HG03378 (cell line): ENCODE measurements at regions not wholly inside any gene's neighbourhood (a gene's known extent, or its start where the extent isn't known, plus 50 kb on each side); places are given as distances from the start of the nearest gene placed in this dataset.
"Not testable (repeated sequence)": the region's sequence is repeated elsewhere in the genome, so short reads cannot be mapped to it uniquely, and the experiment has no call there.

Source experiments
- ATAC-seq: cut with Tn5 transposase; IDR thresholded peaks from one replicate; pipeline ENCODE4 v1.9.1; 2021; ENCODE audit warnings: mild to moderate bottlenecking, moderate library complexity; ENCODE audit not compliant: unreplicated experiment

GRCh38 chr15:84151205-84151931, 84.2 kb upstream of the GOLGA6L4 start:
- no peak for ATAC-seq

DNA sequence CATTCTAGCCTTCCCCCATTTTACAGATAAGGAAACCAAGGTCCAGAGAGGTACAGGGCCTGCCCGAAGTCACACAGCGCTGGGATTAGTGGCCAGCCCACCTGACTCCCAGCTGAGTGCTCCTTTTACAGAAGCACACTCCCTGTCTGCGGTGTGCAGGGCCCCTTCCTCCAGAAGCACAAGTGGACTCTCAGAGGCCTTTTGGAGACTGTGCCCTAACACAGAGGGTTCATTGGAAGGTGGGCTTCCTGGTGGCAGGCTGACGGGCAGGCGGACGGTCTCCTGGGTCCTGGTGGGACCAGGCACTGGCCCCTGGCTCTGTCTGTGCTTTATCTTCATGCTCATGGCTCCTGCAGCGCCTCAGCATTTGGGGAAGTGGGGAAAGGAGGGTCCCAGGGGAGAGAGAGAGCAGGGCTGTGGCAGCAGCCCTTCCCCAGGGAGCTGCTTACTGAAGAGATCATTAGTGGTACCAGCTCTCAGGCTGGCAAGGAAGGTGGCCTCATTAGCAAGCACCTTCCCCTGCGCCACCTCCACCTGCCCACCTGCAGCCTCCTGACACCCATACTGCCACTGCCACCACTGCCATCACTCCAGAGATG, 83.1 kb upstream of the GOLGA6L4 start:
- not testable (repeated sequence) for ATAC-seq

GRCh38 chr15:84153655-84154140, 81.9 kb upstream of the GOLGA6L4 start:
- not testable (repeated sequence) for ATAC-seq

- not testable (repeated sequence) for ATAC-seq
Observed at GRCh38 chr15:84154314-84154713, 81.3 kb upstream of the GOLGA6L4 start.

GRCh38 chr15:84154787-84155186, 80.8 kb upstream of the GOLGA6L4 start:
- not testable (repeated sequence) for ATAC-seq

DNA sequence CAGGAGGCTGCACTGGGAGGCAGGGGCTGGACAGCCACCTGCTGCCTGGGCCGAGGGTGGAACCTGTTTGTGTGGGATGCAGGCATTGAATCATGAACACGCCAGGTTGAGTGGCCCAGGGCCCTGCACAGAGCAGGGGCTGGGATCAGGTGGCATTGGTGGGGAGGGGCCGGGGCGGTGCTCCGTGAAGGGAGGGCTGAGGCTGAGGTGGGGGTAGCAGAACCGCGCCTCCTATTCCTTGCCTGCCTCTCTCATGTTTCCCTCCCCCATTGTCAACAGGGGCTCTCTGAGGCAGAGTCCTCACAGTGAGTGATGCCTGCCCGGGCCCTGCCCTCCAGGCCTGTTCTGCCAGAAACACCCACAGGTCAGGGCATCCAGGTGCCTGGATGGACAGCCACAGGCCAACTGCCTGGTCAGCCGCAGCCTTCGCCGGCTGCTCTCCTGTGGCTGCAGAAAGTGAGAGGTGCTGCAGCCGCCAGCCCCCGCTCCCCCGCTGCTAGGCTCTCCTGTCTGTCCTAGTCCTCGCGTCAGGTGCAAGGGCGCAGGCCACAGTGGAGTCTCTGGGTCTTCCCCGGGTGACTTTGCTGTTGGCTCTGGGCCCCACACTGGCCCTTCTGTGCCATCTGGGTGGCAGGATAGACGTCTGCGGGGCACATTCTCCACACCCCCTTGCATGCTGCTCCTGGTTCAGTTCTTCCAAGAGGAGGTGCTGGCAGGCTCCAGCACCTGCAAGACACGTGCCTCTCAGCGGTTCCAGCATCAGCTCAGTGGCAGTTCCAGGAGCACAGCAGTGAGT, 79.6 kb upstream of the GOLGA6L4 start:
- not testable (repeated sequence) for ATAC-seq

DNA sequence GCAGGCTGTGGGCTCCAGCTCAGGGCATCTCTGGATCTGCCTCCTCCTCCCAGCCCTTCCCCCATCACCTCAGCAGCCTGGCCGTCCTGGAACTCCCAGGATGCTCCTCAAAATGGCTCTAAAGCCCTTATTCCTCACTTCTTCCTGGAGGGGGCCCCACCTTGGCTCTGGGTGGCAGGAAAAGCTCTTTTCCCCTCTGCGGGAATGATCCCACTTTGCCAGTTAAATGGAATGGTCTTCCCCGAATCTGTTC, 79.1 kb upstream of the GOLGA6L4 start:
- not testable (repeated sequence) for ATAC-seq

- ATAC-seq, result not testable (repeated sequence)
Observed at GRCh38 chr15:84157056-84157632, 78.4 kb upstream of the GOLGA6L4 start.

DNA sequence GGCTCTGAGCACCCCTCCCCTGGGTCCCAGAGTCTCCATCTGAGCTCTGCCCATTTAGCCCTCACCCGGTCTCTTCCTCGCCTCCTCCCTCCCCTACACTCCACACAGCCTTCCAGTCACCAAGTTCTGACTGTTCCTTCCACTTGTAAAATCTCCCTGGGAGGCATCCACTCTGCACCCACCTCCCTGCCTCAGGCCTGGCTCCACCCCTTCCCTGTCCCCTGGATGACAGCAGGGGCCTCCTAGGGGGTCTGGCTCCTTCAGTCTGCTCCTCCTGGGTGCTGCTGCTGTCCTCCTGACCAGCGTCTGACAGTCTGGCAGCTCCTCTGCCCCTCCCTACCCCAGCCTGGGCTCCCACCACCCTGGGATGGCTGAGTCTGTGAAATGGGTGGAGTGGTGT, 77.7 kb upstream of the GOLGA6L4 start:
- not testable (repeated sequence) for ATAC-seq

DNA sequence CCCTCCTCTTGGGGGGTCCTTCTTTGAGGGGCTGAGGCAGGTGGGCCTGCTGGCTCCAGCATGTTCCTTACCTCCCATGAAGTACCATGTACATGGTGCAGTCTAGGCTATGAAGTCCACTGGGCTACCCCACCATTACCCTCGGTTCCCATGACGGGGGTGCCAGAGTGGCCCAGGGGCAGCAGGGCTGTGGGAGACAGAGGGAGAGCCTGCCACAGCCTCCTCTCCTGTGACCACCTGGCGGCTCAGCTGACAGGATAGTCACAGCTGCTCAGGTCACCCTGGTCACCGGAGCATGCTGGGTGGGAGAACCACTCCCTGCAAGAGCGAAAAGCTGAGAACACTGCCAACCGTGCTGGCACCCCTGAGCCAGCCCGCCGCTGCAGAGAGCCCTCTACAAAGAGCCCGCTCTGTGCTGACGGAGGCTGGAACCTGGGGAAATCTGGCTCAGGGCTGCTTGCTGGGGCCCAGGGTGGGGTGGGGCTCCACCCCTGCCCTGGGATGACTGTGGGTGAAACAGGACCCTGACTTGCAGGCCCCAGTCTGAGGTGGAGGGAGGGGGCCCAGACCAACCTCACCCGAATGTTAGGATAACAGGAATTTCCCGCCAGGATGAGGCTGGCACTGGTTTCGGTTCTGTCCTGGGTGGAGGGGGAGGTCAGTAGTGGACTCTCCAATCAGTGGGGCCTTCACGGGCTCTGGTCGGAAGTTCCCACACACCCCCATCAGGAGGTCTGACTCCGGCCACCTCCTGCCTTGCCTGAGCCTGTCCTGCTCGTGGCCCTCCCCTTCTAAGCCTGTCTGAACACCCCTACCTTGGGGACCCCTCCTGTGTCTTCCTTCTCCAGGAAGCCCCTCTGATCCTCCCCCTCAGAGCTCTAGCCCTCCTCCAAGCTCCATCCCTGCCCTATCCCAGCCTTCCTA, 76.0 kb upstream of the GOLGA6L4 start:
- ATAC-seq, result not testable (repeated sequence)

DNA sequence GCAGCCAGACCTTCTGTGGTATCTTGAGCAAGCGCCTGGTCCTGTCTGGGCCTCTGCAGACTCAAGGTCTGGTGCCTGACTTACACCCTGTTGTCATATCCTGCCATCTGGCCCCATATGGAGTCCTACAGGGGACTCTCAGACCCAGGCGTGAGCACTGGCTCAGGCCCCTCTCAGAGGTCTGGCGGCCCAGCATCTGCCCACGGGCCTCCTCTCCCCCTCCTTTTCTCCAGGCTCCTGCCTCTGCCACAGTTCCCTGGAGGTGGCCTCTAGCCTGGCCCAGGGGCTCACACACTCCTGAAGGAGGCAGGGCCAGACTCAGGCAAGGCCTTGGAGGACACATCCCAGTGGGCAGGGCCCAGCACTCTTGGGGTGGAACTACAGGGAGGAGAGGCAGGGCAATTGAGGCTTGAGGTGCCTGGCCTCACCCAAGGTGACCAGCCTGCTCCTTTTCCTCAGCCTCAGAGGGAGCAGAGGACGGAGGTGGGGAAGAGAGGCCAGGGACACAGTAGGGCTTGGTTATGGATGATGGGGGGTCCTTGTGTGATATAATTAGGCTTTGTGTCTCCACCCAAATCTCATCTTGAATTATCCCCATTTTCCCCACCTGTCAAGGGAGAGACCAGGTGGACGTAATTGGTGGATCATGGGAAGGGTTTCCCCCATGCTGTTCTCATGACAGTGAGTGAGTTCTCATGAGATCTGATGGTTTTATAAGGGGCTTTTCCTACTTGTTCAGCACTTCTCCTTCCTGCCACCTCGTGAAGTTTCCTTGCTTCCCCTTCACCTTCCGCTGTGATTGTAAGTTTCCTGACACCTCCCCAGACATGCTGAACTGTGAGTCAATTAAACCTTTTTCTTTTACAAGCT, 70.9 kb upstream of the GOLGA6L4 start:
- ATAC-seq, result not testable (repeated sequence)

DNA sequence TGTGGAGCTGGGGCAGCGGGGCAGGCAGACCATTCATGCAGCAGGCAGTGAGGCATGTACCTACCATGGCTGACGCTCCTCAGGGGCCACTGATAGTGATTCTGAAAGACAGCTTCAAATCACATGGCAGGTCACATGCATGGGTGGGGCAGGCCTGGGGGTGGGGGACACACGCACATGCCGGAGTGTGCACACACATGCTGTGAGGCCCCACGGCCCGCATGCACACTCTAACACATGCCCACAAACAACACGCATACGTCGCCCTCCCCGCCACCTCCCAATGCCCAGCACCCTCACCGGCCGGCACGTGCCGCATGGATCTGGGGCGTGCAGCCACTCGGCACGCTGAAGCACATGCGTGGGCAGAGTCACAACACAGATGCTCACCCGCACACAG, 65.5 kb upstream of the GOLGA6L4 start:
- not testable (repeated sequence) for ATAC-seq

GRCh38 chr15:84173231-84173610, 62.4 kb upstream of the GOLGA6L4 start:
- not testable (repeated sequence) for ATAC-seq
